Right cardiac atrium (tissue), 5 donors: ENCODE measurements at regions not wholly inside any gene's neighbourhood (a gene's known extent, or its start where the extent isn't known, plus 50 kb on each side); places are given as distances from the start of the nearest gene placed in this dataset.
"Not testable (repeated sequence)": the region's sequence is repeated elsewhere in the genome, so short reads cannot be mapped to it uniquely, and the experiment has no call there.

Source experiments
- ATAC-seq, 2 donors: fragments of 200-7000 bp; cut with Tn5 transposase; one replicate each; pipeline versions ENCODE4 v1.8.0 to v1.9.1; 2020; ENCODE audit warnings: moderate library complexity in 2 of 2, mild to moderate bottlenecking in 1 of 2
- DNase-seq, 3 donors: peaks; one replicate each; pipeline ENCODE4 v3.0.0-alpha.2; 2020
- H3K27ac ChIP-seq: one replicate; pipeline ENCODE4 v1.5.1; 2013; ENCODE audit warnings: mild to moderate bottlenecking, low read length, control low read depth, moderate library complexity
- H3K27me3 ChIP-seq: one replicate; pipeline ENCODE4 v1.6.1; 2013; ENCODE audit not compliant: control insufficient read depth, insufficient read depth
- H3K4me1 ChIP-seq: one replicate; pipeline ENCODE4 v1.6.1; 2013; ENCODE audit warnings: low read length; ENCODE audit not compliant: control insufficient read depth, insufficient read depth
- H3K4me3 ChIP-seq: one replicate; pipeline ENCODE4 v1.5.1; 2013; ENCODE audit warnings: low read length, control low read depth
- H3K9me3 ChIP-seq: one replicate; pipeline ENCODE4 v1.6.1; 2013; ENCODE audit warnings: low read length; ENCODE audit not compliant: control insufficient read depth
- WGBS: extraction: QIAGEN DNeasy Blood & Tissue Kit; methylation state at CpG from one replicate; pipeline ENCODE4 v1.1.7; 2013; 5-methylcytosine and 5-hydroxymethylcytosine counted together
- intact Hi-C, 4 donors: fragments of 100-400 bp; cut with DNase I; formaldehyde crosslinking; loops; one replicate each; pipeline versions ENCODE4 v1.11.0 to v1.14.0; 2022 to 2023
- donor health status: healthy with polysubstance abuse.
- donor health status: DM: no; HTN: yes; CAD: no.
- donor health status: DM: no; HTN: no; CAD: no.
- donor health status: DM: no; HTN: yes; CAD: no; lungs with severe emphysema.
- donor health status: DM: yes; HTN: yes; CAD: no.

- Histone ChIP-seq H3K4me1 (no peaks in the 10 kb centered on the region), H3K9me3 (no peaks in the 10 kb centered on the region), H3K4me3 (no peak overlapping the region), H3K27ac (no peak overlapping the region), H3K27me3 (no peaks in the 10 kb centered on the region)
- WGBS: 53% methylated on average over 4 of the region's 4 CpGs
- DNase-seq: no peak
- intact Hi-C loops: no loop called here
- peak; percentile 35 to 75 for ATAC-seq
Measured at GRCh38 chr10:90276894-90277475, 575.6 kb downstream of the KIF20B start.

GRCh38 chr10:90286406-90286805 lies 571.4 kb downstream of the HTR7 start:
- no peak for ATAC-seq
- Histone ChIP-seq H3K4me3 (no peak overlapping the region), H3K27me3 (no peaks in the 10 kb centered on the region), H3K9me3 (no peaks in the 10 kb centered on the region), H3K4me1 (no peaks in the 10 kb centered on the region), H3K27ac (no peak overlapping the region)
- WGBS: 89% methylated on average over 2 of the region's 2 CpGs
- no peak for DNase-seq
- intact Hi-C loops: no loop called here

GRCh38 chr10:90286941-90287340 lies 570.9 kb downstream of the HTR7 start:
- H3K27ac ChIP-seq: no peak overlapping the region
- no peak for DNase-seq
- WGBS: 91% methylated on average over 1 of the region's 1 CpG

GRCh38 chr10:90288391-90288933 lies 569.4 kb downstream of the HTR7 start:
- intact Hi-C loops: no loop called here

More at GRCh38 chr10:90286941-90287340, 570.9 kb downstream of the HTR7 start:
- Histone ChIP-seq H3K27me3 (no peaks in the 10 kb centered on the region), H3K4me1 (no peaks in the 10 kb centered on the region), H3K4me3 (no peak overlapping the region), H3K9me3 (no peaks in the 10 kb centered on the region)
- intact Hi-C loops: no loop called here
- no peak for ATAC-seq

GRCh38 chr10:90289037-90289436 lies 568.8 kb downstream of the HTR7 start:
- no peak overlapping the region for H3K4me3 ChIP-seq
- H3K4me1 ChIP-seq: no peaks in the 10 kb centered on the region
- DNase-seq (no peak), ATAC-seq (peak in 1 of 2 donors; percentile 59)
- no peaks in the 10 kb centered on the region for H3K27me3 ChIP-seq
- intact Hi-C loops: no loop called here
- H3K9me3 ChIP-seq: no peaks in the 10 kb centered on the region
- no peak overlapping the region for H3K27ac ChIP-seq
- 34% methylated on average over 1 of the region's 1 CpG for WGBS

More at GRCh38 chr10:90288391-90288933, 569.4 kb downstream of the HTR7 start:
- Histone ChIP-seq H3K27me3 (no peaks in the 10 kb centered on the region), H3K4me1 (no peaks in the 10 kb centered on the region), H3K27ac (no peak overlapping the region), H3K9me3 (no peaks in the 10 kb centered on the region), H3K4me3 (no peak overlapping the region)
- ATAC-seq (peak; percentile 50 to 62), DNase-seq (no peak)
- WGBS: 27% methylated on average over 1 of the region's 1 CpG

- intact Hi-C loops: no loop called here
- DNase-seq: no peak
- WGBS: 74% methylated on average over 4 of the region's 4 CpGs
Measured at GRCh38 chr10:90293616-90294015, 564.2 kb downstream of the HTR7 start.

GRCh38 chr10:90294821-90295540 lies 562.9 kb downstream of the HTR7 start:
- H3K27ac ChIP-seq, DNase-seq, H3K4me1 ChIP-seq, intact Hi-C loops, H3K27me3 ChIP-seq, H3K4me3 ChIP-seq, H3K9me3 ChIP-seq, ATAC-seq: not testable (repeated sequence)
- 81% methylated on average over 11 of the region's 11 CpGs for WGBS

More at GRCh38 chr10:90293616-90294015, 564.2 kb downstream of the HTR7 start:
- H3K4me1 ChIP-seq: no peaks in the 10 kb centered on the region
- H3K27me3 ChIP-seq: no peaks in the 10 kb centered on the region
- no peak overlapping the region for H3K4me3 ChIP-seq
- H3K9me3 ChIP-seq: no peaks in the 10 kb centered on the region
- no peak for ATAC-seq
- H3K27ac ChIP-seq: no peak overlapping the region

GRCh38 chr10:90302031-90302430 lies 555.8 kb downstream of the HTR7 start:
- DNase-seq, intact Hi-C loops, H3K4me3 ChIP-seq, H3K27ac ChIP-seq, H3K27me3 ChIP-seq, H3K9me3 ChIP-seq, H3K4me1 ChIP-seq, ATAC-seq: not testable (repeated sequence)
- 49% methylated on average over 7 of the region's 7 CpGs for WGBS

GRCh38 chr10:90302758-90303481 lies 554.9 kb downstream of the HTR7 start:
- ATAC-seq (no peak), DNase-seq (peak in 1 of 3 donors; percentile 37)
- no peaks in the 10 kb centered on the region for H3K27me3 ChIP-seq
- H3K4me1 ChIP-seq: no peaks in the 10 kb centered on the region
- no peak overlapping the region for H3K27ac ChIP-seq
- 59% methylated on average over 8 of the region's 8 CpGs for WGBS
- intact Hi-C loops: no loop called here
- no peaks in the 10 kb centered on the region for H3K9me3 ChIP-seq
- H3K4me3 ChIP-seq: no peak overlapping the region

- Histone ChIP-seq H3K4me1 (no peaks in the 10 kb centered on the region), H3K4me3 (no peak overlapping the region), H3K9me3 (no peaks in the 10 kb centered on the region), H3K27me3 (no peaks in the 10 kb centered on the region), H3K27ac (no peak overlapping the region)
- no peak for ATAC-seq
- intact Hi-C loops: no loop called here
- WGBS: 0% methylated on average over 1 of the region's 1 CpG
- no peak for DNase-seq
Measured at GRCh38 chr10:90304533-90304932, 553.3 kb downstream of the HTR7 start.

- 26% methylated on average over 1 of the region's 1 CpG for WGBS
- DNase-seq: no peak
- H3K27ac ChIP-seq: no peak overlapping the region
Measured at GRCh38 chr10:90306187-90306586, 551.7 kb downstream of the HTR7 start.

More at GRCh38 chr10:90306187-90306586, 551.7 kb downstream of the HTR7 start:
- peak in 1 of 2 donors; percentile 44 for ATAC-seq
- H3K9me3 ChIP-seq: no peaks in the 10 kb centered on the region
- no peak overlapping the region for H3K4me3 ChIP-seq
- intact Hi-C loops: no loop called here
- no peaks in the 10 kb centered on the region for H3K27me3 ChIP-seq
- no peaks in the 10 kb centered on the region for H3K4me1 ChIP-seq
